ENCODE measurements at regions not wholly inside any gene's neighbourhood (a gene's known extent, or its start where the extent isn't known, plus 50 kb on each side); places are given as distances from the start of the nearest gene placed in this dataset.

DNA sequence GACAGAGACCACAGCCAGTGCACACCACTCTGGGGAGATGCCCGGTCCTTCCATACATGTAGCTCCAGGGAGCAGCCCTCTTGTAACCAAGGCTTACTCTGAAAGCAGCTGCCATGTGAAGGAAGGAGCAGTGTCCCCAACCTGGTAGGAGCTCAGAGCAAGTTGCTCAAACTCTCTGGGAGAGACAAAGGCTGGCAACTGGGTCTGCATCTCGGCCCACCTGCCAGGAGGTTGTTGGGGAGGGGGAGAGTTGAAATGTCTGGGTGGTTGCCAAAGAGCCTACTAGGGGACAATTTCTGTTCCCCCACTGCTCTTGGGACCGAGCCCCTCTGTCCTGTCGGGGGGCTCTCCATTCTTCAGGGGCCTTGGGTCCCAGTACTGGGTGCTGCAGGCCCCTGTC lies 309.9 kb downstream of the TLE3 start:
- TF ChIP-seq CTCF (IDR thresholded peaks at IDR 0.05; ENCODE audit: low read depth, low read length, missing input control), result no peak
- no peak for TF ChIP-seq REST (IDR thresholded peaks at IDR 0.05)
- no peak for TF ChIP-seq YY1 (IDR thresholded peaks at IDR 0.05)
- TF ChIP-seq TAF1 (conservative IDR thresholded peaks at IDR 0.05), result no peak
- TF ChIP-seq RAD21 (IDR thresholded peaks at IDR 0.05), result no peak
- no peak for TF ChIP-seq GABPA (IDR thresholded peaks at IDR 0.05 in 1 of 2, conservative IDR thresholded peaks at IDR 0.05 in 1 of 2)
- no peak for TF ChIP-seq NR2F2 (IDR thresholded peaks at IDR 0.05)
- no peak for TF ChIP-seq ZBTB33 (IDR thresholded peaks at IDR 0.05)
- TF ChIP-seq EGR1 (IDR thresholded peaks at IDR 0.05; ENCODE audit: low read depth in 2 of 2), result no peak
- no peak for TF ChIP-seq JUND (IDR thresholded peaks at IDR 0.05)

All from liver (tissue), 3 donors.